GM12874 (cell line): ENCODE measurements at regions not wholly inside any gene's neighbourhood (a gene's known extent, or its start where the extent isn't known, plus 50 kb on each side); places are given as distances from the start of the nearest gene placed in this dataset.

Experiments
- TF ChIP-seq, protein P1 (sequence below): IDR thresholded peaks from 2 replicates; pipeline ENCODE4 v1.5.1; 2011; ENCODE audit warnings: low read depth, mild to moderate bottlenecking, control low read depth, low read length, moderate library complexity; ENCODE audit not compliant: insufficient read depth

DNA sequence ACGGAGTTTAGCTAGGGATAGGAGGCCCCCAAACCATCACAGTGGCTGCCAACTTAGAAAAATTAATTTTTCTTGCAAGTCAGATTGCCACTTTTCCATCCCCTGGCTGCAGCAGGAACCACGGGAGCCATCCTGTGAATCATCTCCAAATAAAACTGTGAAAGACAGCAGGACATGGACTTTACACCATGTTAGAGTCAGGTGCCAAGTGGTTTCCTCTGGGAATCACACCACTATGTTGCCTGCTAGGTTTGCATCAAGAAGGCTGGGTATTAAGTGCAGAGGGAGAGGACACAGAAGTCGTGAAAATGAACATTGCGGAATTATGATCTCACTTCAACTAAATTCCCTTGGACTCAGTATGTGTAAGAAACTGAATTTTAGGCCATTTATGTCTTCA is 471.3 kb upstream of the GOT2 start:
- TF ChIP-seq, protein P1, sequence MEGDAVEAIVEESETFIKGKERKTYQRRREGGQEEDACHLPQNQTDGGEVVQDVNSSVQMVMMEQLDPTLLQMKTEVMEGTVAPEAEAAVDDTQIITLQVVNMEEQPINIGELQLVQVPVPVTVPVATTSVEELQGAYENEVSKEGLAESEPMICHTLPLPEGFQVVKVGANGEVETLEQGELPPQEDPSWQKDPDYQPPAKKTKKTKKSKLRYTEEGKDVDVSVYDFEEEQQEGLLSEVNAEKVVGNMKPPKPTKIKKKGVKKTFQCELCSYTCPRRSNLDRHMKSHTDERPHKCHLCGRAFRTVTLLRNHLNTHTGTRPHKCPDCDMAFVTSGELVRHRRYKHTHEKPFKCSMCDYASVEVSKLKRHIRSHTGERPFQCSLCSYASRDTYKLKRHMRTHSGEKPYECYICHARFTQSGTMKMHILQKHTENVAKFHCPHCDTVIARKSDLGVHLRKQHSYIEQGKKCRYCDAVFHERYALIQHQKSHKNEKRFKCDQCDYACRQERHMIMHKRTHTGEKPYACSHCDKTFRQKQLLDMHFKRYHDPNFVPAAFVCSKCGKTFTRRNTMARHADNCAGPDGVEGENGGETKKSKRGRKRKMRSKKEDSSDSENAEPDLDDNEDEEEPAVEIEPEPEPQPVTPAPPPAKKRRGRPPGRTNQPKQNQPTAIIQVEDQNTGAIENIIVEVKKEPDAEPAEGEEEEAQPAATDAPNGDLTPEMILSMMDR: no peak

DNA sequence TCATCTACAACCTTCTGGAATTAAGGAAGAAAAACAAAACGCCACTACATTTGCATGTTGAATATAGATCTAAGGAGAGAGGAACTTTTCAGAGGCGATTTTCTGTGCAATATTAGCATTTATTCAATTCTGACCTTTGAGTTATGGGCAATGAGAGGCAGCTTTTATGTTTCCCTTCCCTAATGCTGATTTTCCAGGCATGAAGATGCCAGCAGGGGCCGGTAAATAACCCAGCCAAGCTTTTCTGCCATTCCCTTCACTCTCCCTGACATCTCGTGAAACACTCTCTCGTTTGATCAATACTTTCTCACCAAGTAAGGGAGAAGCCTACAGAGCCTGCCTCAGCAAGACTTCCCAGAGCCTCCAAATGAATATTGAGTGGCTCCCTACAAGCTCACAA is 470.5 kb upstream of the GOT2 start:
- TF ChIP-seq, protein P1: no peak

DNA sequence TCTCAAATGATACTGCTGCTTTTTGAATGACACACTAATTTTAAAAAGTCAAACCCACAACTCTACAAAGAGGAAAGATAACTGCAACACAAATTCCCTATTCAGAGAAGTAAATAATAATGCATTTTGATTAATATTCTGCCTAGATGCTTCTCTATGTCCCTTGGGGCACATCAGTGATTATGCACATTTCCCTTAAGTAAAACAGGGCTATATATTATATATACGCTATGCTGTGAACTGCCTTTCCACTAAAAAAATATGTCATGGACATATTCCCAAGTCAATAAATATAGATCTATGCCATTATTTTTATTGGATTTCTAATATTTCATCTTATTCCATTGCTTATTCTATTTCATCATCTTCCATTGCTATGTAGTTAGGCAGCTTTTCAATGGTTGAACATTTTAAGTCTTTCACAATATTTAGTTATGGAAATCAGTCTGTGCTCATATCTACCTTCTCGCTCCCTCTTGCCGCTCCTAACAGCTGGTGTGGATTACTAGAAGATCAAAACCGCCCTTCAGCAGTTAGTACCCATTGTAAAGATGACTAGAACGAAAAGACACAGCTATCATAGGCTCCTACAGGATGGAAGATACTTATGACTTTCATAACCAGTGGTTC is 468.2 kb upstream of the GOT2 start:
- TF ChIP-seq, protein P1: no peak

DNA sequence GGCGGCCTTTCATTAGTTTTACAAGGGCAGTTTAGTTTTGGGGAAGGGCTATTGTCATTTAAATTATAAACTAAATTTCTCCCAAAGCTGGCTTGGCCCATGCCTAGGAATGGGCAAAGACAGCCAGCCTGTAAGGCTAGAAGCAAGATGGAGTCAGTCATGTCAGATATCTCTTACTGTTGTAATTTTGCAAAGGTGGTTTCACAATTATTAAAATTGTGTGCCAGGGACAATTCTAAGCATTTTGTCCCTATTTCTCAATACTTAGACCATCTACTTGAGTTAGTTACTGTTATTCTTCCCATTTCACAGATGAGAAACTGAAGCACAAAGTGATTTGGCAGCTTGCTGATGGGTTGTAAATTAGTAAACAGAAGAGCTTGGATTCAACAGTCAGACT is 467.7 kb upstream of the GOT2 start:
- TF ChIP-seq, protein P1: no peak

DNA sequence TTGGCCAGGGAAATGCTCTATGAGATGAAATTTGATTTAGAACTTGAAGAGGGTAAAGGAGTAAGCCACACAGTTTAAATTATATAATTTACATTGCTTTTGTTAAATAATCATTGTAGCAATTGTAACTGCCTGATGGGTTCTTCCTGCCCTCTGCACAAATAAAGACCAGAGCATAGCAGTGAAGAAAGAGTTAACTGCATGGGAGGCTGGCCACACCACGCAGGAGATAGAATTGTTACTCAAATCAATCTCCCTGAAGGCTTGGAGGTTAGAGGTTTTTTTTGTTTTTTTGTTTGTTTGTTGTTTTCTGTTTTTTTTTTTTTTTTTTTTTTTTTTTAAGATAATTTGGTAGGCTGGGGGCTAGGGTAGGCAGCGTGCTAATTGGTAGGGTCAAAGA is 467.0 kb upstream of the GOT2 start:
- TF ChIP-seq, protein P1: no peak

DNA sequence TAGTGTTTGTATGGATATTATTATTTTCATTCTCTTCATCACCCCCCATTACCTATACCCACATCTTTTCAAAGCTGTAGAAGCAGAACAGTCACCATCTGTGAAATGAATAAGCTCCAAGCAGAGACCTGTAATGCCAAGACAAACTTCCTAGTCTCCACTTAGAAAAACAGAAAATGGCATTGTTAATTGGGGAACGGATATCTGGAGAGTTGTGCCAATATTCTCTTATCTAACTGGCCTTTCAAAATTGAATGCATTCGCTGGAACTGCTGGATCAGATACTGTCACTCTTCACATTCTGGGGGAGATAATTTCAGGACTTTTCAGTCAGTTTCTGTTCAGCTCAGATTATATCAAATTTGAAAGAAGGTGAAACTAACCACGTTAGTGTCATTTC is 464.4 kb upstream of the GOT2 start:
- TF ChIP-seq, protein P1: no peak

DNA sequence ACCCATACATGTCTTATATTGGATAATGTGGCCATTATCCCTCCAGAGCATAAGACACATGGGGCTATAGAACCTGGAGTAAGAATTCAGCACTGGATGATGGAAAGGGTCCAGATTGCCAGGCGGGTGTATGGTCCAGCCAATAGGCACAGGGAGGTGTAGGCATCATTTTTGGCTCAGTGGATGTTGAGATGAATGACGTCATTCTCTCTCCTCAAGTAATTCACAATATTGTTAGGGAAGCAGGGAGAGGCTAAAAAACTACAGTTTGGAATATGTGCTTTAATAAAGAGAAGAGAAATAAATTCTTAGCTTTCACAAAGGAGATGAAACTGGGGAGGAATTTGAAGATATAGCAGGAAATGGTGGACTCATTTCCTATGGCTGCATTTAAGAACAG is 461.1 kb upstream of the GOT2 start:
- TF ChIP-seq, protein P1: no peak
